Lower leg skin (tissue), 4 donors: ENCODE measurements at regions not wholly inside any gene's neighbourhood (a gene's known extent, or its start where the extent isn't known, plus 50 kb on each side); places are given as distances from the start of the nearest gene placed in this dataset.

Experiments
- DNase-seq, 2 donors: peaks; one replicate each; pipeline ENCODE4 v3.0.0-alpha.2; 2019; ENCODE audit warnings: low spot score in 2 of 2
- H3K4me3 ChIP-seq: fragments of 200-600 bp; sonication (generic); 2 replicates; pipeline ENCODE4 v1.5.1; 2017; ENCODE audit warnings: mild to moderate bottlenecking, low read depth; ENCODE audit not compliant: poor library complexity, severe bottlenecking
- POLR2A ChIP-seq, 2 donors: fragments of 450-650 bp; IDR thresholded peaks; one replicate each; pipeline ENCODE4 v1.6.1; 2016 to 2017; ENCODE audit warnings: antibody characterized with exemption in 2 of 2, mild to moderate bottlenecking in 1 of 2, moderate library complexity in 1 of 2
- WGBS, 2 donors: methylation state at CpG; one replicate each; pipeline ENCODE4 v1.1.5; 2018; 5-methylcytosine and 5-hydroxymethylcytosine counted together
- intact Hi-C: fragments of 100-400 bp; cut with DNase I; formaldehyde crosslinking; loops from one replicate; pipeline ENCODE4 v1.15.0; 2023; ENCODE audit warnings: low total_unique reads
- TF ChIP-seq, protein P1 (sequence below), 3 donors: fragments of 450-650 bp; IDR thresholded peaks; one replicate each; pipeline ENCODE4 v1.5.1; 2016; ENCODE audit warnings: antibody characterized with exemption in 3 of 3, mild to moderate bottlenecking in 3 of 3, moderate library complexity in 2 of 3

GRCh38 chr5:26649000-26649399 is 389.4 kb downstream of the CDH9 start:
- intact Hi-C loops, result no loop called here
- 48 to 71% methylated on average over 3 of the region's 3 CpGs for WGBS, 2 donors
- TF ChIP-seq, protein P1, sequence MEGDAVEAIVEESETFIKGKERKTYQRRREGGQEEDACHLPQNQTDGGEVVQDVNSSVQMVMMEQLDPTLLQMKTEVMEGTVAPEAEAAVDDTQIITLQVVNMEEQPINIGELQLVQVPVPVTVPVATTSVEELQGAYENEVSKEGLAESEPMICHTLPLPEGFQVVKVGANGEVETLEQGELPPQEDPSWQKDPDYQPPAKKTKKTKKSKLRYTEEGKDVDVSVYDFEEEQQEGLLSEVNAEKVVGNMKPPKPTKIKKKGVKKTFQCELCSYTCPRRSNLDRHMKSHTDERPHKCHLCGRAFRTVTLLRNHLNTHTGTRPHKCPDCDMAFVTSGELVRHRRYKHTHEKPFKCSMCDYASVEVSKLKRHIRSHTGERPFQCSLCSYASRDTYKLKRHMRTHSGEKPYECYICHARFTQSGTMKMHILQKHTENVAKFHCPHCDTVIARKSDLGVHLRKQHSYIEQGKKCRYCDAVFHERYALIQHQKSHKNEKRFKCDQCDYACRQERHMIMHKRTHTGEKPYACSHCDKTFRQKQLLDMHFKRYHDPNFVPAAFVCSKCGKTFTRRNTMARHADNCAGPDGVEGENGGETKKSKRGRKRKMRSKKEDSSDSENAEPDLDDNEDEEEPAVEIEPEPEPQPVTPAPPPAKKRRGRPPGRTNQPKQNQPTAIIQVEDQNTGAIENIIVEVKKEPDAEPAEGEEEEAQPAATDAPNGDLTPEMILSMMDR (IDR thresholded peaks at IDR 0.05), result no peak
- no peak for TF ChIP-seq POLR2A (IDR thresholded peaks at IDR 0.05)
- DNase-seq, result no peak
- no peak overlapping the region for H3K4me3 ChIP-seq

DNA sequence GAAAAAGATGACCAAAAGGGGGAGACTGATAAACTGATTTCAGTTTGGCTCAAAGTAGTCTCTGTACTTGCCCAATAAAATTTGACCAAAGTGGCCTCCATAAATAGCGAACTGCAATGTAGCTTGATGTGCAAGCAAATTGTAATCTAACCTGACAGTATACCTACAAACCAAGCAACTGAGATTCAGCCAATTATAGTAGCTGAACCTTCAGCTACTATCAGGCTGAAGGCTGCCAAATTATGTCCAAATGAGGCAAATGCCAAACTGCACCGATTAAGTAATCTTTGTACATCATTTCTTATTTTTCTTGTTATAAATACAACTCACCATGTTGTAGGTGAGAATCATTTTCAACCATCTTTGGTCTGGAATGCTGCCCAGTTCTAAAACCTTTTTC is 390.6 kb downstream of the CDH9 start:
- DNase-seq, result no peak
- WGBS, 2 donors, result 82 to 85% methylated on average over 2 of the region's 2 CpGs
- no peak for TF ChIP-seq POLR2A (IDR thresholded peaks at IDR 0.05)
- TF ChIP-seq, protein P1 (IDR thresholded peaks at IDR 0.05), result no peak
- intact Hi-C loops, result no loop called here
- no peak overlapping the region for H3K4me3 ChIP-seq

GRCh38 chr5:26645659-26646058 is 392.7 kb downstream of the CDH9 start:
- intact Hi-C loops, result no loop called here
- no peak overlapping the region for H3K4me3 ChIP-seq
- no peak for DNase-seq
- WGBS, 2 donors, result 91 to 93% methylated on average over 5 of the region's 5 CpGs
- no peak for TF ChIP-seq POLR2A (IDR thresholded peaks at IDR 0.05)
- TF ChIP-seq, protein P1 (IDR thresholded peaks at IDR 0.05), result no peak

DNA sequence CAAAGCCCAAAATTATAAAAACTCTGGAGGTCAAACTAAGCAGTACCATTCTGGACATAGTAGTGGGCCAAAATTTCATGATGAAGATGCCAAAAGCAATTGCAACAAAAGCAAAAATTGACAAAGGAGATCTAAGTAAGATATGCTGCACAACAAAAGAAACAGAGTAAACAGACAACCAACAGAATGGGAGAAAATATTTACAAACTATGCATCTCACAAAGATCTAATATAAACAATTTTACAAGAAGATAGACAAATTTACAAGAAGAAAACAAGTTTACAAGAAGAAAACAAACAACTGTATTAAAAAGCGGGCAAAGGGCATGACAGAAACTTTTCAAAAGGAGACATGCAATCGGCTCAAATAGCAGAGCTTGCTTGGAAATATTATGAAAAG is 396.9 kb downstream of the CDH9 start:
- TF ChIP-seq POLR2A (IDR thresholded peaks at IDR 0.05), result no peak
- TF ChIP-seq, protein P1 (IDR thresholded peaks at IDR 0.05), result no peak
- no peak overlapping the region for H3K4me3 ChIP-seq
- no peak for DNase-seq
- intact Hi-C loops, result no loop called here
- whole genome bisulfite sequencing, 2 donors, result 86 to 88% methylated on average over 2 of the region's 2 CpGs

DNA sequence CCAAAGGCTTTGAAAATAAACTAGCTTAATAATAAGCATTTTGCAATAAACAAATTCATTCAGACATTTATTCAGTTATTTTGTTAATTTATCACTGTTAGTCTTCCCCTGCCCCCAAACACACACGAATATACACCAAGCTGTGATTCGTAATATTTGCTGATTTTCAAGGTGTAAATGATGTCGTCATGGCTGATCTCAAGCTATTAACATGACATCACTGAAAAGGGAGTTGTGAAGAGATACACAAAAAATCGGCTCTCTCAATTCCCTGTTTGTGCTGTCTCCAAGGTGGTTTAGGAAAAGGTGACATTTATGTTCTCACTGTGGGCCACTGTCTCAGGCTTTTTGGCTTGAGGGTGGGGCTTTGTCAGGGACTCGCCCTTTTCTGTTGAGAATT is 413.3 kb downstream of the CDH9 start:
- WGBS, 2 donors, result 63 to 73% methylated on average over 5 of the region's 5 CpGs
- H3K4me3 ChIP-seq, result no peak overlapping the region
- DNase-seq, result no peak
- TF ChIP-seq POLR2A (IDR thresholded peaks at IDR 0.05), result no peak
- TF ChIP-seq, protein P1 (IDR thresholded peaks at IDR 0.05), result no peak
- intact Hi-C loops, result no loop called here

GRCh38 chr5:26622947-26623346 is 415.4 kb downstream of the CDH9 start:
- TF ChIP-seq POLR2A (IDR thresholded peaks at IDR 0.05), result no peak
- TF ChIP-seq, protein P1 (IDR thresholded peaks at IDR 0.05), result no peak
- H3K4me3 ChIP-seq, result no peak overlapping the region
- intact Hi-C loops, result no loop called here
- DNase-seq, result no peak
- WGBS, 2 donors, result 68 to 69% methylated on average over 3 of the region's 3 CpGs
